Tibial nerve (tissue), 4 donors: ENCODE measurements at regions not wholly inside any gene's neighbourhood (a gene's known extent, or its start where the extent isn't known, plus 50 kb on each side); places are given as distances from the start of the nearest gene placed in this dataset.

Source experiments
- DNase-seq, 2 donors: peaks; one replicate each; pipeline ENCODE4 v3.0.0-alpha.2; 2019; ENCODE audit warnings: low spot score in 2 of 2
- H3K27ac ChIP-seq, 4 donors: fragments of 200-600 bp; sonication (generic) in 3 of 4; one replicate each; pipeline ENCODE4 v1.5.1; 2017 to 2019; ENCODE audit warnings: mild to moderate bottlenecking in 1 of 4
- H3K27me3 ChIP-seq, 2 donors: fragments of 200-600 bp; sonication (generic) in 1 of 2; one replicate each; pipeline versions ENCODE4 v1.5.1 to v1.6.0; 2017 to 2019
- H3K36me3 ChIP-seq, 3 donors: fragments of 200-600 bp; sonication (generic); one replicate each; pipeline ENCODE4 v1.5.1; 2018 to 2019
- H3K4me1 ChIP-seq, 4 donors: fragments of 200-600 bp; sonication (generic) in 3 of 4; one replicate each; pipeline ENCODE4 v1.5.1; 2017 to 2019
- H3K4me3 ChIP-seq, 4 donors: fragments of 200-600 bp; sonication (generic) in 3 of 4; one replicate each; pipeline ENCODE4 v1.5.1; 2017 to 2019; ENCODE audit warnings: mild to moderate bottlenecking in 1 of 4, moderate library complexity in 1 of 4
- H3K9me3 ChIP-seq, 4 donors: fragments of 200-600 bp; sonication (generic) in 3 of 4; one replicate each; pipeline ENCODE4 v1.5.1; 2017 to 2019
- CTCF ChIP-seq, 5 experiments: fragments of 200-600 bp in 3 of 5; fragments of 450-650 bp in 2 of 5; sonication (generic) in 3 of 5; IDR thresholded peaks; one replicate each; pipeline ENCODE4 v1.5.1; 2016 to 2019; ENCODE audit warnings: antibody characterized with exemption in 5 of 5, mild to moderate bottlenecking in 3 of 5, moderate library complexity in 2 of 5
- EP300 ChIP-seq, 2 donors: sonication (generic); formaldehyde crosslinking; IDR thresholded peaks; one replicate each; pipeline ENCODE4 v1.6.1; 2017; ENCODE audit warnings: antibody characterized with exemption in 2 of 2, mild to moderate bottlenecking in 1 of 2
- POLR2A ChIP-seq, 2 donors: fragments of 450-650 bp; IDR thresholded peaks; one replicate each; pipeline ENCODE4 v1.6.1; 2017; ENCODE audit warnings: antibody characterized with exemption in 2 of 2, mild to moderate bottlenecking in 2 of 2, moderate library complexity in 2 of 2
- WGBS, 2 donors: methylation state at CpG; one replicate each; pipeline ENCODE4 v1.1.5; 2018; 5-methylcytosine and 5-hydroxymethylcytosine counted together

- peaks cover 0 to 65% (median 10%) of the 10 kb centered on the region in 4 donors for H3K9me3 ChIP-seq
- DNase-seq, result no peak
- 84 to 89% methylated on average over 1 of the region's 1 CpG for WGBS, 2 donors
These were observed 90.4 kb upstream of the SALL3 start for GRCh38 chr18:78889250-78889649.

GRCh38 chr18:78890388-78890787 is 89.2 kb upstream of the SALL3 start:
- Histone ChIP-seq H3K9me3 (peaks cover 0 to 53% (median 10%) of the 10 kb centered on the region in 4 donors), H3K36me3 (no peaks in the 10 kb centered on the region), H3K4me3 (no peak overlapping the region), H3K27me3 (no peaks in the 10 kb centered on the region), H3K27ac (no peak overlapping the region), H3K4me1 (no peaks in the 10 kb centered on the region)
- WGBS, 2 donors, result 91 to 92% methylated on average over 3 of the region's 3 CpGs
- DNase-seq, result no peak
- TF ChIP-seq EP300 (IDR thresholded peaks at IDR 0.05) (no peak), POLR2A (IDR thresholded peaks at IDR 0.05) (no peak), CTCF (IDR thresholded peaks at IDR 0.05) (no peak)

More at GRCh38 chr18:78889250-78889649, 90.4 kb upstream of the SALL3 start:
- H3K4me1 ChIP-seq, result no peaks in the 10 kb centered on the region
- H3K36me3 ChIP-seq, result no peaks in the 10 kb centered on the region
- no peak overlapping the region for H3K27ac ChIP-seq
- H3K4me3 ChIP-seq, result no peak overlapping the region
- H3K27me3 ChIP-seq, result no peaks in the 10 kb centered on the region
- TF ChIP-seq CTCF (IDR thresholded peaks at IDR 0.05), result no peak
- TF ChIP-seq POLR2A (IDR thresholded peaks at IDR 0.05), result no peak
- no peak for TF ChIP-seq EP300 (IDR thresholded peaks at IDR 0.05)

GRCh38 chr18:78891185-78891762 is 88.3 kb upstream of the SALL3 start:
- Histone ChIP-seq H3K9me3 (peaks cover 0 to 49% (median 10%) of the 10 kb centered on the region in 4 donors), H3K4me1 (no peaks in the 10 kb centered on the region), H3K4me3 (no peak overlapping the region), H3K27me3 (no peaks in the 10 kb centered on the region), H3K27ac (no peak overlapping the region), H3K36me3 (no peaks in the 10 kb centered on the region)
- no peak for DNase-seq
- TF ChIP-seq EP300 (IDR thresholded peaks at IDR 0.05), result no peak
- TF ChIP-seq POLR2A (IDR thresholded peaks at IDR 0.05), result no peak
- TF ChIP-seq CTCF (IDR thresholded peaks at IDR 0.05), result no peak
- WGBS, 2 donors, result 81 to 85% methylated on average over 4 of the region's 4 CpGs

- no peaks in the 10 kb centered on the region for H3K27me3 ChIP-seq
- 84 to 88% methylated on average over 13 of the region's 13 CpGs for WGBS, 2 donors
- no peaks in the 10 kb centered on the region for H3K4me1 ChIP-seq
- no peak overlapping the region for H3K4me3 ChIP-seq
- no peak for TF ChIP-seq EP300 (IDR thresholded peaks at IDR 0.05)
- no peak for TF ChIP-seq CTCF (IDR thresholded peaks at IDR 0.05)
- TF ChIP-seq POLR2A (IDR thresholded peaks at IDR 0.05), result no peak
- H3K36me3 ChIP-seq, result no peaks in the 10 kb centered on the region
- H3K27ac ChIP-seq, result no peak overlapping the region
- no peak for DNase-seq
- peaks cover 0 to 42% (median 10%) of the 10 kb centered on the region in 4 donors for H3K9me3 ChIP-seq
These were observed 87.4 kb upstream of the SALL3 start for GRCh38 chr18:78892177-78892576.

GRCh38 chr18:78892721-78893120 is 86.9 kb upstream of the SALL3 start:
- DNase-seq, result no peak
- Histone ChIP-seq H3K36me3 (no peaks in the 10 kb centered on the region), H3K9me3 (peaks cover 0 to 42% (median 10%) of the 10 kb centered on the region in 4 donors), H3K27ac (no peak overlapping the region), H3K4me1 (no peaks in the 10 kb centered on the region), H3K27me3 (no peaks in the 10 kb centered on the region), H3K4me3 (no peak overlapping the region)
- WGBS, 2 donors, result 88 to 89% methylated on average over 5 of the region's 5 CpGs
- no peak for TF ChIP-seq CTCF (IDR thresholded peaks at IDR 0.05)
- no peak for TF ChIP-seq POLR2A (IDR thresholded peaks at IDR 0.05)
- TF ChIP-seq EP300 (IDR thresholded peaks at IDR 0.05), result no peak
